ENCODE measurements at regions not wholly inside any gene's neighbourhood (a gene's known extent, or its start where the extent isn't known, plus 50 kb on each side); places are given as distances from the start of the nearest gene placed in this dataset.

GRCh38 chr11:129611661-129612446 is 203.8 kb upstream of the TMEM45B start:
- no peak overlapping the region for H3K4me3 ChIP-seq (ENCODE audit: low read depth, low read length)
- TF ChIP-seq, protein P1, sequence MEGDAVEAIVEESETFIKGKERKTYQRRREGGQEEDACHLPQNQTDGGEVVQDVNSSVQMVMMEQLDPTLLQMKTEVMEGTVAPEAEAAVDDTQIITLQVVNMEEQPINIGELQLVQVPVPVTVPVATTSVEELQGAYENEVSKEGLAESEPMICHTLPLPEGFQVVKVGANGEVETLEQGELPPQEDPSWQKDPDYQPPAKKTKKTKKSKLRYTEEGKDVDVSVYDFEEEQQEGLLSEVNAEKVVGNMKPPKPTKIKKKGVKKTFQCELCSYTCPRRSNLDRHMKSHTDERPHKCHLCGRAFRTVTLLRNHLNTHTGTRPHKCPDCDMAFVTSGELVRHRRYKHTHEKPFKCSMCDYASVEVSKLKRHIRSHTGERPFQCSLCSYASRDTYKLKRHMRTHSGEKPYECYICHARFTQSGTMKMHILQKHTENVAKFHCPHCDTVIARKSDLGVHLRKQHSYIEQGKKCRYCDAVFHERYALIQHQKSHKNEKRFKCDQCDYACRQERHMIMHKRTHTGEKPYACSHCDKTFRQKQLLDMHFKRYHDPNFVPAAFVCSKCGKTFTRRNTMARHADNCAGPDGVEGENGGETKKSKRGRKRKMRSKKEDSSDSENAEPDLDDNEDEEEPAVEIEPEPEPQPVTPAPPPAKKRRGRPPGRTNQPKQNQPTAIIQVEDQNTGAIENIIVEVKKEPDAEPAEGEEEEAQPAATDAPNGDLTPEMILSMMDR (conservative IDR thresholded peaks at IDR 0.05; ENCODE audit: low read depth, low read length), result no peak
- DNase-seq (ENCODE audit: low read depth), result no peak

DNA sequence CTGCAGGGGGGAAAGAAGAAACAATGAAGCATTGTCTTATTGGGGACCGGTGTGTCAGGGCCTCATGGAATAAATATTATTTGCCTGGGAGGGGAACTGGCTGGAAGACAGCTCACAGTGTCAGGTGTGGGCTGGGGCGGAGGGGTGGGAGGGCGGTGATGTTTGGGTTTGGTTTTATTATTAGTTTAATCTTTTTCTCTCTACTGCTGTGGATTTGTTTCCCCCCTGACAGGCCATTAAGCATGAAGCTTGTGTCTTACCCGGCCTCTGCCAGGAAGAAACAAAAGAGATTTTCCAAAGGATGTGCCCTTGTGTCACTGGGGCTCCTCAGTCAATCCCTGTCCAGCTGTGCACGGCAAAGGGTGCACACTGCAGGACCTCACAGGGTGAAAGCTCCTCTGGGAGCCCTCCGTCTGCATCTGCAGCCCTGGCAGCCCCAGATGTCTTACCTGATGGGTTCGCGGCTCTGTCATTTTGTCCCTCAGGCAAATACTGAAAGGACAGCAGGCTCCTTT is 203.1 kb upstream of the TMEM45B start:
- H3K4me3 ChIP-seq (ENCODE audit: low read depth, low read length), result no peak overlapping the region
- TF ChIP-seq, protein P1 (conservative IDR thresholded peaks at IDR 0.05; ENCODE audit: low read depth, low read length), result no peak
- DNase-seq (ENCODE audit: low read depth), result no peak

- H3K4me3 ChIP-seq (ENCODE audit: low read depth, low read length), result no peak overlapping the region
- TF ChIP-seq, protein P1 (conservative IDR thresholded peaks at IDR 0.05; ENCODE audit: low read depth, low read length), result no peak
- no peak for DNase-seq (ENCODE audit: low read depth)
Observed at GRCh38 chr11:129613071-129613470, 202.6 kb upstream of the TMEM45B start.

- TF ChIP-seq, protein P1 (conservative IDR thresholded peaks at IDR 0.05; ENCODE audit: low read depth, low read length), result no peak
- no peak overlapping the region for H3K4me3 ChIP-seq (ENCODE audit: low read depth, low read length)
- no peak for DNase-seq (ENCODE audit: low read depth)
Observed at GRCh38 chr11:129614256-129614944, 201.2 kb upstream of the TMEM45B start.

GRCh38 chr11:129618046-129618569 is 197.5 kb upstream of the TMEM45B start:
- TF ChIP-seq, protein P1 (conservative IDR thresholded peaks at IDR 0.05; ENCODE audit: low read depth, low read length), result no peak
- no peak overlapping the region for H3K4me3 ChIP-seq (ENCODE audit: low read depth, low read length)
- no peak for DNase-seq (ENCODE audit: low read depth)

GRCh38 chr11:129620237-129621104 is 195.2 kb upstream of the TMEM45B start:
- no peak for DNase-seq (ENCODE audit: low read depth)
- TF ChIP-seq, protein P1 (conservative IDR thresholded peaks at IDR 0.05; ENCODE audit: low read depth, low read length), result no peak
- no peak overlapping the region for H3K4me3 ChIP-seq (ENCODE audit: low read depth, low read length)

Data from epithelial cell of proximal tubule (primary cell).